HG03460 (cell line): ENCODE measurements at regions not wholly inside any gene's neighbourhood (a gene's known extent, or its start where the extent isn't known, plus 50 kb on each side); places are given as distances from the start of the nearest gene placed in this dataset.

Experiments
- ATAC-seq: cut with Tn5 transposase; IDR thresholded peaks from one replicate; pipeline ENCODE4 v1.9.1; 2021; ENCODE audit not compliant: unreplicated experiment

GRCh38 chr6:109235481-109236038, 140.3 kb downstream of the CEP57L1 start:
- ATAC-seq: no peak

- no peak for ATAC-seq
Measured at GRCh38 chr6:109230453-109230852, 135.1 kb downstream of the CEP57L1 start.

GRCh38 chr6:109229536-109229935, 134.2 kb downstream of the CEP57L1 start:
- no peak for ATAC-seq

GRCh38 chr6:109227646-109228045, 132.3 kb downstream of the CEP57L1 start:
- no peak for ATAC-seq

GRCh38 chr6:109226353-109226752, 131.0 kb downstream of the CEP57L1 start:
- no peak for ATAC-seq

- no peak for ATAC-seq
Measured at GRCh38 chr6:109225946-109226345, 130.6 kb downstream of the CEP57L1 start.

GRCh38 chr6:109224994-109225393, 129.7 kb downstream of the CEP57L1 start:
- ATAC-seq: no peak

GRCh38 chr6:109224107-109224875, 129.0 kb downstream of the CEP57L1 start:
- ATAC-seq: no peak

GRCh38 chr6:109222848-109223247, 127.5 kb downstream of the CEP57L1 start:
- no peak for ATAC-seq

GRCh38 chr6:109221543-109222195, 126.4 kb downstream of the CEP57L1 start:
- no peak for ATAC-seq
